GM18873 (cell line): ENCODE measurements at regions not wholly inside any gene's neighbourhood (a gene's known extent, or its start where the extent isn't known, plus 50 kb on each side); places are given as distances from the start of the nearest gene placed in this dataset.
"Not testable (repeated sequence)": the region's sequence is repeated elsewhere in the genome, so short reads cannot be mapped to it uniquely, and the experiment has no call there.

Experiments
- ATAC-seq: cut with Tn5 transposase; IDR thresholded peaks from one replicate; pipeline ENCODE4 v1.9.1; 2021; ENCODE audit warnings: mild to moderate bottlenecking, moderate library complexity, moderate number of reproducible peaks; ENCODE audit not compliant: unreplicated experiment, low FRiP score

DNA sequence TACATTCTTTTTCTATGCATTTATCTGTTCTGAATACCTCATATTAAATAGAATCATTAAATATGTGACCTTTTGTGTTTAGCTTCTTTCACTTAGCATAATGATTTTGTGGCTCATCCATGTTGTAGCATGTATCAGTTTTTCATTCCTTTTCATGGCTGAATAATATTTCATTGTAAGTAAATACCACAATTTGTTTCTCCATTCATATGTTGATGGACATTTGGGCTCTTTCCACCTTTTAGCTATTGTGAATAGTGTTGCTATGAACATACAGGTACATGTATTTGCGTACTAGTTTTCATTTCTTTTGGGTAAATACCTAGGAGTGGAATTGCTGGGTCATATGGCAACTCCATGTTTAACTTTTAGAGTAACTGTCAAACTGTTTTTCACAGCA is 85.1 kb downstream of the GNL3L start:
- no peak for ATAC-seq

GRCh38 chrX:54633641-54634040 is 103.6 kb downstream of the GNL3L start:
- ATAC-seq, result no peak

DNA sequence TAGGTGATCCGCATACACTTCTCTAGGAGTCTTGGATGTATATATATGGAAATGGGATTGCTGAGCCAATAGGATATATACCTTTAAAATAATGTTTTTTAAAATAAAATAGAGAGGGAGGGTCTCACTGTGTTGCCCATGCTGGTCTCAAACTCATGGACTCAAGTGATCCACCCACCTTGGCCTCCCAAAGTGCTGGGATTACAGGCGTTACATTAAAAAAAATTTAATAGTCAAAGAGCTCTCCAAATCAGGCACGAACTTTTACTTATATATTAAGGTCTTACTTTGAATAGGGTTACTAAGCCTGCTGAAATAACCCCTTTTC is 109.0 kb downstream of the GNL3L start:
- ATAC-seq, result no peak

GRCh38 chrX:54639346-54640102 is 109.5 kb downstream of the GNL3L start:
- ATAC-seq, result peak; percentile 92

GRCh38 chrX:54640103-54640690 is 110.2 kb downstream of the GNL3L start:
- ATAC-seq, result no peak

DNA sequence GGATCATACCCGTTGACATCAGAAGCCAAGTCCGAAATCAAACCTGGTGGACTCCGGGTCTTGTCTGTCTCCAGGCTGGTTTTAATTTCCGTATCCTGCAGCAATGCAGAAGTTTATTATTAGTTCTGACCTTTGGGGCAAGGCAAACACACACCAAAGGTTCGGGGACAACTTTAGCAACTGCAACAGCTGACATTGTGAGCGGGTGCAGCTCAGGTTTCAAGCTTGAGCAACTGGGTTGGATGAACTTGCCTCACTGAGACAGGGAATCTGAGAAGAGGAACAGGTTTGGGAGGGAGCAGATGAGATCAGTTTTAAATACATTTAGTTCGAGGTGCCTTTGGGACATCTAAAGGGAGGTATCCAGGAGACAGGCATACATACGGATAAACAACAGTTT is 110.7 kb downstream of the GNL3L start:
- ATAC-seq, result no peak

DNA sequence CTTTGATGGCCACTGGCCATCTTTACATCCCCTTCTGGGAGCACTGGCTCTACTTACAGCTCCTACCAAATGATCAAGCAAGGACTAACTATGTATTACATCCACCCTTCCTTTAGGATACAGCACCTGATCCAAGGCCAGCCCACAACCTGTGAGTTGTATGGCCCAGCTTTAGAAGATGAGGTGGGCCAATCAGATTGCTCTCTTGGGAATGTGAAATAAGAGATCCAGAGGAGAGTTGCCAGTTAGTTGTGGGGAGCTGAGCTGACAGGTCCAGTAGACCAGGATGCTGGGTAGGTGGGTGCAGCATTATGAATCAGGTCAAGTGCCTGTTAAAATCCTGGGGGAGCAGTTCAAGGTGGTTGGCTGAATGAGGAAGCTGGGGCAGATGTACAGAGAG is 111.5 kb downstream of the GNL3L start:
- no peak for ATAC-seq

GRCh38 chrX:54647607-54648006 is 117.6 kb downstream of the GNL3L start:
- ATAC-seq, result not testable (repeated sequence)

GRCh38 chrX:54659547-54659946 is 129.5 kb downstream of the GNL3L start:
- ATAC-seq, result no peak

GRCh38 chrX:54675762-54676161 is 122.3 kb downstream of the ITIH6 start:
- no peak for ATAC-seq

DNA sequence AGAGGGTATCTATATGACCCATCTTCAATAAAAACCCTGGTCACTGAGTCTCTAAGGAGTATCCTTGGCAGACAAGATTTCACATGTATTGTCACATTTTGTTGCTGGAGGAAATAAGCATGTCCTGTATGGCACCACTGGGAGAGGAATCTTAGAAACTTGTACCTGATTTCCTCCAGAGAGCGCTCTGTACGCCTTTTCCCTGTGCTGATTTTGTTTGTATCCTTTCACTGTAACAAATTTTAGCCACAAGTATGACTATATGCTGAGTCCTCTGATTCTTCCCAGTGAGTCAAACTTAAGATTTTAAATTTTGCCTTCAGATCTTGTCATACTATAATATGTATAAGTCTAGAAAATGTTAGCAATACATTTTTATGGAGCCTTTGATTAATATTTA is 102.8 kb downstream of the ITIH6 start:
- ATAC-seq, result no peak

DNA sequence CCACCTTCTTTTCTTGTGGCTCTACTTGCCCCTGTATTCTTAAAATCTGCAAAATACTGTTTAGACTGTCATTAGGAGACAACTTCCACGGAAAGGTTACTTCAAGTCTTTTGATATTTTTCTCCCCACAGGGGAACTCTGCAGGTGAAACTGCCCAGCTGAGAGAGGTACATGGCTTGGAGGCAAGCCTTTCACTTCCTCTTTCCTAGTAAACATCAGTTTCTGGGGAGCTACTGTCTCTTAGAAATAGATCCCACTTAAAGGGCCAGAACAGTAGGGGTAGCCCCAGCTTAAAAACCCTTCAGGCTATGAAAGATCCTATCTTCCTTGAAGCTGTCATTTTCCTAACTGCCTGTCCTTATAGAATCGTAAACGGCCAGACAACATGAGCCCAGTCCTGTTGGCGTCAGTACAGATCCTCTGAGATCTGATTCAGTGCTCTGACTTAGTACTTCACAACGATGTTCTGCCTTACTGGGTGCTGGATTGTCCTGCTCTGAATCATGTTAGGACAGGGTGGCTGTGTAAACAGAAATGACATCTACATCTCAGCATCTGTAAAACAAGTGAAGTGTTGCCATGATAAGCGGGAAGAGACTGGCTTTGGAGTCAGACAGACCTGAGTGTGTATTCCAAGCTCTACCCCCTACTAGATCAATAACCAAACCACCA is 102.1 kb downstream of the ITIH6 start:
- peak; percentile 83 for ATAC-seq
